DND-41 (cell line): ENCODE measurements at regions not wholly inside any gene's neighbourhood (a gene's known extent, or its start where the extent isn't known, plus 50 kb on each side); places are given as distances from the start of the nearest gene placed in this dataset.

Experiments
- EZH2 ChIP-seq: IDR thresholded peaks from 3 replicates; pipeline ENCODE4 v1.6.1; 2012; ENCODE audit warnings: borderline replicate concordance, low read depth, mild to moderate bottlenecking, moderate library complexity, low read length, inconsistent platforms; ENCODE audit not compliant: severe bottlenecking
- TF ChIP-seq, protein P1 (sequence below): IDR thresholded peaks from 2 replicates; pipeline ENCODE4 v1.5.1; 2012; ENCODE audit warnings: borderline replicate concordance, low read length, moderate library complexity, mild to moderate bottlenecking; ENCODE audit not compliant: poor library complexity, severe bottlenecking; ENCODE audit errors: extremely low read depth

DNA sequence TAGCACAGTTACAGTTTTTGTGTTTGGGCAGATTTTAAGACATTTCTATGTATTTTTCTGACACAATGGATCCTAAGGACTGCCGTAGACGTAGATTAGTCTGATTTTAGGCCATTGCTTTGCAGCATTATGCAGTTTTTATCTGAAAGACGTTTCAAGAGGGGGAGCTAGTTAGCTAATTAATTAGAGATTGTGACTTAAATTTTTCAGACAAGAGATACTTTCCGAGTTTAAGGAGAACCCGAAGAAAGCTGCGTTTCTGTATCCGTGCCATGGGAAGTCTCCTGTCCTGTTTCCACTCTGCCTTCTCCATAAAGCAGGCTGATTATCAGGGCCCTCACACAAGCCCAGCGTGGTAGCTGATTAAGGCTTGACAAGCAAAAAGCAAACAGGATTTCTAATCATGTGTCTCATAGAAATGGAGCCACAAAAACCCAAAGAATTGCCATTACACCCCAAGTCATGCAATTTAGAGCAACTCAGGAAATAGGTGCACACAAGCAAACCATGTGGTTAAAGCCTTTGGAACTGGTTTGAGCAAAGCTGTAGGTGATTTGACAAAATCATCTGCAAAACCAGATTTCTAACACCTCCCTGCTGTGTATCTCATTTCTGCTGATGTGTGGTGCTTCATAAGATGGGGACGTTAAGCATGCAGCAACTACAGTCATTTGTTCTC, 808.1 kb downstream of the RNF144A start:
- TF ChIP-seq, protein P1, sequence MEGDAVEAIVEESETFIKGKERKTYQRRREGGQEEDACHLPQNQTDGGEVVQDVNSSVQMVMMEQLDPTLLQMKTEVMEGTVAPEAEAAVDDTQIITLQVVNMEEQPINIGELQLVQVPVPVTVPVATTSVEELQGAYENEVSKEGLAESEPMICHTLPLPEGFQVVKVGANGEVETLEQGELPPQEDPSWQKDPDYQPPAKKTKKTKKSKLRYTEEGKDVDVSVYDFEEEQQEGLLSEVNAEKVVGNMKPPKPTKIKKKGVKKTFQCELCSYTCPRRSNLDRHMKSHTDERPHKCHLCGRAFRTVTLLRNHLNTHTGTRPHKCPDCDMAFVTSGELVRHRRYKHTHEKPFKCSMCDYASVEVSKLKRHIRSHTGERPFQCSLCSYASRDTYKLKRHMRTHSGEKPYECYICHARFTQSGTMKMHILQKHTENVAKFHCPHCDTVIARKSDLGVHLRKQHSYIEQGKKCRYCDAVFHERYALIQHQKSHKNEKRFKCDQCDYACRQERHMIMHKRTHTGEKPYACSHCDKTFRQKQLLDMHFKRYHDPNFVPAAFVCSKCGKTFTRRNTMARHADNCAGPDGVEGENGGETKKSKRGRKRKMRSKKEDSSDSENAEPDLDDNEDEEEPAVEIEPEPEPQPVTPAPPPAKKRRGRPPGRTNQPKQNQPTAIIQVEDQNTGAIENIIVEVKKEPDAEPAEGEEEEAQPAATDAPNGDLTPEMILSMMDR = no peak
- TF ChIP-seq EZH2 = no peak
